ENCODE measurements at regions not wholly inside any gene's neighbourhood (a gene's known extent, or its start where the extent isn't known, plus 50 kb on each side); places are given as distances from the start of the nearest gene placed in this dataset.

- TF ChIP-seq CTCF (IDR thresholded peaks at IDR 0.05) (no peak), EP300 (IDR thresholded peaks at IDR 0.05) (no peak), POLR2AphosphoS5 (IDR thresholded peaks at IDR 0.05) (no peak)
These were observed 627.2 kb downstream of the IRX1 start for GRCh38 chr5:4222821-4223220.
